Frontal cortex (tissue), 3 donors: ENCODE measurements at regions not wholly inside any gene's neighbourhood (a gene's known extent, or its start where the extent isn't known, plus 50 kb on each side); places are given as distances from the start of the nearest gene placed in this dataset.
"Not testable (repeated sequence)": the region's sequence is repeated elsewhere in the genome, so short reads cannot be mapped to it uniquely, and the experiment has no call there.

Source experiments
- DNase-seq, 2 donors: peaks; one replicate each; pipeline ENCODE4 v3.0.0; 2012; ENCODE audit warnings: low spot score in 2 of 2
- FAIRE-seq: peaks from 2 replicates; lab custom pipeline; 2012; peaks lifted over from hg19 to GRCh38; lab: Jason Lieb, UNC
- donor health status: control.
- donor health status: control.
- donor health status: control.

GRCh38 chr7:119861385-119861784, 411.6 kb upstream of the KCND2 start:
- FAIRE-seq (no peak), DNase-seq (no peak)

- DNase-seq (no peak), FAIRE-seq (no peak)
Observed at GRCh38 chr7:119868387-119868786, 404.6 kb upstream of the KCND2 start.

- DNase-seq, result no peak
Observed at GRCh38 chr7:119879835-119880234, 393.1 kb upstream of the KCND2 start.

GRCh38 chr7:119886007-119886406, 387.0 kb upstream of the KCND2 start:
- FAIRE-seq (no peak), DNase-seq (no peak)

More at GRCh38 chr7:119879835-119880234, 393.1 kb upstream of the KCND2 start:
- no peak for FAIRE-seq

GRCh38 chr7:119886525-119886924, 386.4 kb upstream of the KCND2 start:
- not testable (repeated sequence) for FAIRE-seq, DNase-seq

- no peak for DNase-seq
- no peak for FAIRE-seq
Observed at GRCh38 chr7:119888251-119888650, 384.7 kb upstream of the KCND2 start.

GRCh38 chr7:119890631-119891030, 382.3 kb upstream of the KCND2 start:
- FAIRE-seq (no peak), DNase-seq (no peak)

GRCh38 chr7:119895320-119895719, 377.7 kb upstream of the KCND2 start:
- DNase-seq, result no peak
- no peak for FAIRE-seq

GRCh38 chr7:119896386-119896785, 376.6 kb upstream of the KCND2 start:
- DNase-seq (no peak), FAIRE-seq (no peak)

- DNase-seq, result no peak
- no peak for FAIRE-seq
Observed at GRCh38 chr7:119900996-119901672, 371.8 kb upstream of the KCND2 start.

- FAIRE-seq (no peak), DNase-seq (no peak)
Observed at GRCh38 chr7:119903085-119903484, 369.9 kb upstream of the KCND2 start.

GRCh38 chr7:119905495-119905894, 367.5 kb upstream of the KCND2 start:
- no peak for FAIRE-seq
- DNase-seq, result no peak

GRCh38 chr7:119908948-119909347, 364.0 kb upstream of the KCND2 start:
- FAIRE-seq, result no peak
- DNase-seq, result no peak

- not testable (repeated sequence) for FAIRE-seq
Observed at GRCh38 chr7:119914119-119914518, 358.9 kb upstream of the KCND2 start.

GRCh38 chr7:119916501-119916900, 356.5 kb upstream of the KCND2 start:
- DNase-seq (no peak), FAIRE-seq (no peak)

More at GRCh38 chr7:119914119-119914518, 358.9 kb upstream of the KCND2 start:
- DNase-seq, result not testable (repeated sequence)

GRCh38 chr7:119918185-119918584, 354.8 kb upstream of the KCND2 start:
- no peak for DNase-seq
- no peak for FAIRE-seq

GRCh38 chr7:119919986-119920385, 353.0 kb upstream of the KCND2 start:
- DNase-seq (no peak), FAIRE-seq (no peak)

GRCh38 chr7:119925581-119926289, 347.2 kb upstream of the KCND2 start:
- FAIRE-seq, result no peak
- DNase-seq, result no peak

- no peak for FAIRE-seq
- no peak for DNase-seq
Observed at GRCh38 chr7:119929891-119930290, 343.1 kb upstream of the KCND2 start.

- FAIRE-seq (no peak), DNase-seq (no peak)
Observed at GRCh38 chr7:119931230-119931824, 341.6 kb upstream of the KCND2 start.

- FAIRE-seq, result peak; percentile 91
- DNase-seq, result peak in 1 of 2 donors; percentile 1
Observed at GRCh38 chr7:119935418-119936025, 337.5 kb upstream of the KCND2 start.
